Prostate gland (tissue), 2 donors: ENCODE measurements at regions not wholly inside any gene's neighbourhood (a gene's known extent, or its start where the extent isn't known, plus 50 kb on each side); places are given as distances from the start of the nearest gene placed in this dataset.
"Not testable (repeated sequence)": the region's sequence is repeated elsewhere in the genome, so short reads cannot be mapped to it uniquely, and the experiment has no call there.

Experiments
- DNase-seq: peaks from one replicate; pipeline ENCODE4 v3.0.0-alpha.2; 2019; ENCODE audit warnings: low spot score
- H3K27ac ChIP-seq, 2 donors: fragments of 200-600 bp; sonication (generic); 2 replicates each; pipeline ENCODE4 v1.5.1; 2017 to 2019
- H3K27me3 ChIP-seq: fragments of 200-600 bp; sonication (generic); replicated peaks from 2 replicates; pipeline ENCODE4 v1.5.1; 2019; ENCODE audit not compliant: insufficient read depth
- H3K36me3 ChIP-seq, 2 donors: fragments of 200-600 bp; sonication (generic); 1 replicate in 1 of 2; 2 replicates in 1 of 2; pipeline versions ENCODE4 v1.5.1 to v1.8.1; 2017 to 2019
- H3K4me1 ChIP-seq: fragments of 200-600 bp; sonication (generic); replicated peaks from 2 replicates; pipeline ENCODE4 v1.5.1; 2019
- H3K4me3 ChIP-seq, 2 donors: fragments of 200-600 bp; sonication (generic); 2 replicates each; pipeline ENCODE4 v1.5.1; 2017 to 2019
- H3K9me3 ChIP-seq: fragments of 200-600 bp; sonication (generic); 2 replicates; pipeline ENCODE4 v1.5.1; 2017
- CTCF ChIP-seq, 4 experiments: fragments of 200-600 bp in 2 of 4; fragments of 450-650 bp in 2 of 4; sonication (generic) in 2 of 4; IDR thresholded peaks; 1 replicate in 3 of 4; 2 replicates in 1 of 4; pipeline ENCODE4 v1.5.1; 2016 to 2019; ENCODE audit warnings: antibody characterized with exemption in 4 of 4, mild to moderate bottlenecking in 2 of 4, moderate library complexity in 2 of 4
- POLR2A ChIP-seq: fragments of 450-650 bp; IDR thresholded peaks from one replicate; pipeline ENCODE4 v1.6.1; 2016; ENCODE audit warnings: antibody characterized with exemption, mild to moderate bottlenecking
- POLR2AphosphoS5 ChIP-seq: sonication (generic); formaldehyde crosslinking; IDR thresholded peaks from one replicate; pipeline ENCODE4 v1.6.1; 2017; ENCODE audit warnings: antibody characterized with exemption
- WGBS: methylation state at CpG from one replicate; pipeline ENCODE4 v1.1.5; 2018; 5-methylcytosine and 5-hydroxymethylcytosine counted together
- intact Hi-C: fragments of 100-400 bp; cut with DNase I; formaldehyde crosslinking; loops from one replicate; pipeline ENCODE4 v1.14.2; 2022

- Histone ChIP-seq H3K27ac (no peak overlapping the region), H3K4me3 (no peak overlapping the region), H3K36me3 (no peaks in the 10 kb centered on the region), H3K27me3 (no peaks in the 10 kb centered on the region), H3K9me3 (no peaks in the 10 kb centered on the region), H3K4me1 (no peaks in the 10 kb centered on the region)
- TF ChIP-seq CTCF (IDR thresholded peaks at IDR 0.05): no peak
- TF ChIP-seq POLR2AphosphoS5: no peak
- no peak for TF ChIP-seq POLR2A
- intact Hi-C loops: no loop called here
- 84% methylated on average over 1 of the region's 1 CpG for WGBS
- DNase-seq: no peak
Observed at GRCh38 chr4:177986236-177986635, 544.0 kb upstream of the AGA start.

- WGBS: 74% methylated on average over 1 of the region's 1 CpG
- H3K27ac ChIP-seq: no peak overlapping the region
- intact Hi-C loops: no loop called here
- H3K36me3 ChIP-seq: no peaks in the 10 kb centered on the region
- no peaks in the 10 kb centered on the region for H3K4me1 ChIP-seq
- no peaks in the 10 kb centered on the region for H3K9me3 ChIP-seq
- H3K4me3 ChIP-seq: no peak overlapping the region
- DNase-seq: no peak
- TF ChIP-seq POLR2A (no peak), CTCF (IDR thresholded peaks at IDR 0.05) (no peak), POLR2AphosphoS5 (no peak)
- no peaks in the 10 kb centered on the region for H3K27me3 ChIP-seq
Observed at GRCh38 chr4:177987896-177988295, 545.7 kb upstream of the AGA start.

GRCh38 chr4:177989503-177990201, 547.4 kb upstream of the AGA start:
- H3K36me3 ChIP-seq: no peaks in the 10 kb centered on the region
- no peaks in the 10 kb centered on the region for H3K9me3 ChIP-seq
- H3K4me1 ChIP-seq: no peaks in the 10 kb centered on the region
- no peak for TF ChIP-seq POLR2AphosphoS5
- no peak for TF ChIP-seq POLR2A
- no peak for TF ChIP-seq CTCF (IDR thresholded peaks at IDR 0.05)
- 46% methylated on average over 4 of the region's 4 CpGs for WGBS
- H3K4me3 ChIP-seq: no peak overlapping the region
- DNase-seq: no peak
- no peak overlapping the region for H3K27ac ChIP-seq
- no peaks in the 10 kb centered on the region for H3K27me3 ChIP-seq
- intact Hi-C loops: no loop called here

- 74% methylated on average over 5 of the region's 5 CpGs for WGBS
- H3K27me3 ChIP-seq: no peaks in the 10 kb centered on the region
- TF ChIP-seq CTCF (IDR thresholded peaks at IDR 0.05) (no peak), POLR2A (no peak), POLR2AphosphoS5 (no peak)
- DNase-seq: no peak
- no peaks in the 10 kb centered on the region for H3K4me1 ChIP-seq
- H3K36me3 ChIP-seq: no peaks in the 10 kb centered on the region
- peaks cover 3% of the 10 kb centered on the region for H3K9me3 ChIP-seq
- no peak overlapping the region for H3K27ac ChIP-seq
- intact Hi-C loops: no loop called here
- H3K4me3 ChIP-seq: no peak overlapping the region
Observed at GRCh38 chr4:178003098-178003657, 560.9 kb upstream of the AGA start.

- WGBS: 62% methylated on average over 3 of the region's 3 CpGs
- no peaks in the 10 kb centered on the region for H3K36me3 ChIP-seq
- H3K9me3 ChIP-seq: peaks cover 3% of the 10 kb centered on the region
- no peaks in the 10 kb centered on the region for H3K4me1 ChIP-seq
- no peak overlapping the region for H3K27ac ChIP-seq
- H3K27me3 ChIP-seq: no peaks in the 10 kb centered on the region
- intact Hi-C loops: no loop called here
- TF ChIP-seq CTCF (IDR thresholded peaks at IDR 0.05): no peak
- TF ChIP-seq POLR2AphosphoS5: no peak
- no peak for TF ChIP-seq POLR2A
- H3K4me3 ChIP-seq: no peak overlapping the region
- no peak for DNase-seq
Observed at GRCh38 chr4:178010596-178010995, 568.4 kb upstream of the AGA start.

GRCh38 chr4:178015046-178015445, 572.8 kb upstream of the AGA start:
- H3K9me3 ChIP-seq, H3K27me3 ChIP-seq, H3K27ac ChIP-seq, H3K4me3 ChIP-seq, DNase-seq, H3K4me1 ChIP-seq, H3K36me3 ChIP-seq, intact Hi-C loops: not testable (repeated sequence)
- WGBS: 93% methylated on average over 27 of the region's 27 CpGs
